Suprapubic skin (tissue), 4 donors: ENCODE measurements at regions not wholly inside any gene's neighbourhood (a gene's known extent, or its start where the extent isn't known, plus 50 kb on each side); places are given as distances from the start of the nearest gene placed in this dataset.
"Not testable (repeated sequence)": the region's sequence is repeated elsewhere in the genome, so short reads cannot be mapped to it uniquely, and the experiment has no call there.

Source experiments
- DNase-seq, 2 donors: peaks; one replicate each; pipeline ENCODE4 v3.0.0-alpha.2; 2019; ENCODE audit warnings: low spot score in 2 of 2
- H3K27ac ChIP-seq: fragments of 200-600 bp; sonication (generic); one replicate; pipeline ENCODE4 v1.5.1; 2019
- H3K27me3 ChIP-seq: fragments of 200-600 bp; sonication (generic); one replicate; pipeline ENCODE4 v1.5.1; 2019
- H3K36me3 ChIP-seq: fragments of 200-600 bp; sonication (generic); one replicate; pipeline ENCODE4 v1.5.1; 2019
- H3K4me1 ChIP-seq: fragments of 200-600 bp; sonication (generic); one replicate; pipeline ENCODE4 v1.5.1; 2019
- H3K4me3 ChIP-seq: fragments of 200-600 bp; sonication (generic); one replicate; pipeline ENCODE4 v1.5.1; 2019; ENCODE audit warnings: mild to moderate bottlenecking
- H3K9me3 ChIP-seq: fragments of 200-600 bp; sonication (generic); one replicate; pipeline ENCODE4 v1.5.1; 2019
- CTCF ChIP-seq, 2 donors: fragments of 200-600 bp in 1 of 2; fragments of 450-650 bp in 1 of 2; sonication (generic) in 1 of 2; IDR thresholded peaks; one replicate each; pipeline ENCODE4 v1.5.1; 2016 to 2019; ENCODE audit warnings: antibody characterized with exemption in 2 of 2, mild to moderate bottlenecking in 1 of 2, moderate library complexity in 1 of 2
- EP300 ChIP-seq: sonication (generic); formaldehyde crosslinking; IDR thresholded peaks from one replicate; pipeline ENCODE4 v1.6.1; 2017; ENCODE audit warnings: antibody characterized with exemption
- POLR2A ChIP-seq, 2 donors: fragments of 450-650 bp; IDR thresholded peaks; one replicate each; pipeline ENCODE4 v1.6.1; 2017; ENCODE audit warnings: antibody characterized with exemption in 2 of 2, mild to moderate bottlenecking in 2 of 2, moderate library complexity in 2 of 2
- POLR2AphosphoS5 ChIP-seq, 3 donors: sonication (generic); formaldehyde crosslinking; IDR thresholded peaks; one replicate each; pipeline ENCODE4 v1.6.1; 2017; ENCODE audit warnings: antibody characterized with exemption in 3 of 3
- WGBS: methylation state at CpG from one replicate; pipeline ENCODE4 v1.1.5; 2018; 5-methylcytosine and 5-hydroxymethylcytosine counted together

- H3K4me1 ChIP-seq: no peaks in the 10 kb centered on the region
- peaks cover 9% of the 10 kb centered on the region for H3K9me3 ChIP-seq
- WGBS: 85% methylated on average over 4 of the region's 4 CpGs
- H3K27ac ChIP-seq: no peak overlapping the region
- H3K36me3 ChIP-seq: no peaks in the 10 kb centered on the region
- no peak overlapping the region for H3K4me3 ChIP-seq
- TF ChIP-seq CTCF (IDR thresholded peaks at IDR 0.05): no peak
- TF ChIP-seq EP300: no peak
- no peak for TF ChIP-seq POLR2AphosphoS5 (IDR thresholded peaks at IDR 0.05)
- no peak for DNase-seq
- no peaks in the 10 kb centered on the region for H3K27me3 ChIP-seq
Measured at GRCh38 chr9:31418419-31418818, 966.0 kb upstream of the ACO1 start.

GRCh38 chr9:31443630-31444457, 940.6 kb upstream of the ACO1 start:
- not testable (repeated sequence) for H3K36me3 ChIP-seq, H3K9me3 ChIP-seq, H3K4me3 ChIP-seq, H3K27me3 ChIP-seq, H3K27ac ChIP-seq, DNase-seq, H3K4me1 ChIP-seq
- 86% methylated on average over 7 of the region's 7 CpGs for WGBS

- TF ChIP-seq CTCF (IDR thresholded peaks at IDR 0.05) (no peak), POLR2A (IDR thresholded peaks at IDR 0.05) (no peak), POLR2AphosphoS5 (IDR thresholded peaks at IDR 0.05) (no peak), EP300 (no peak)
- Histone ChIP-seq H3K27ac (no peak overlapping the region), H3K27me3 (no peaks in the 10 kb centered on the region), H3K4me1 (no peaks in the 10 kb centered on the region), H3K9me3 (no peaks in the 10 kb centered on the region), H3K4me3 (no peak overlapping the region), H3K36me3 (no peaks in the 10 kb centered on the region)
- WGBS: 92% methylated on average over 1 of the region's 1 CpG
- DNase-seq: no peak
Measured at GRCh38 chr9:31445357-31445756, 939.1 kb upstream of the ACO1 start.

- Histone ChIP-seq H3K9me3 (no peaks in the 10 kb centered on the region), H3K36me3 (no peaks in the 10 kb centered on the region), H3K27ac (no peak overlapping the region), H3K4me3 (no peak overlapping the region), H3K4me1 (no peaks in the 10 kb centered on the region), H3K27me3 (no peaks in the 10 kb centered on the region)
- WGBS: 97% methylated on average over 4 of the region's 4 CpGs
- DNase-seq: no peak
- no peak for TF ChIP-seq EP300
- no peak for TF ChIP-seq POLR2A (IDR thresholded peaks at IDR 0.05)
- no peak for TF ChIP-seq POLR2AphosphoS5 (IDR thresholded peaks at IDR 0.05)
- no peak for TF ChIP-seq CTCF (IDR thresholded peaks at IDR 0.05)
Measured at GRCh38 chr9:31445960-31446359, 938.5 kb upstream of the ACO1 start.

DNA sequence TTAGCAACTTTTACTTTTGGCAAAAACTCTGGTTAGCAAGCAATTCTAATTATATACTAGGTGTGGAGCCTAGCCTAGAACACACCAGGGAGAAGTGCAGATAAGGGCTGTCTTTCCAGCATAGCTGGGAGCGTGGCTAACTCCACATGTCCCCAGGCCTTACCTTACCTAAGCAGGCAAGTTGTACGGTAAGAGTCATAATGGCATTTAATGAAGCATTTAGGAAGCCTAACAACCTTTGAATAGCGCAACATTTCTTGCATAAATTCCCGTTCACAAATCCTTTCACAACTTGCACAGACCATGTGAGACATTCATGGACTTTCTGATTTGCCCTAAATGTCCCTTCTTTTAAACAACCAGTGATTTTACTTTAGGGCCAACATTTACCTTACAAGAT, 917.4 kb upstream of the ACO1 start:
- WGBS: 83% methylated on average over 4 of the region's 4 CpGs
- Histone ChIP-seq H3K4me3 (no peak overlapping the region), H3K36me3 (no peaks in the 10 kb centered on the region), H3K27ac (no peak overlapping the region), H3K9me3 (peaks cover 4% of the 10 kb centered on the region), H3K27me3 (no peaks in the 10 kb centered on the region), H3K4me1 (no peaks in the 10 kb centered on the region)
- no peak for TF ChIP-seq CTCF (IDR thresholded peaks at IDR 0.05)
- TF ChIP-seq EP300: no peak
- no peak for TF ChIP-seq POLR2A (IDR thresholded peaks at IDR 0.05)
- no peak for TF ChIP-seq POLR2AphosphoS5 (IDR thresholded peaks at IDR 0.05)
- DNase-seq: no peak

DNA sequence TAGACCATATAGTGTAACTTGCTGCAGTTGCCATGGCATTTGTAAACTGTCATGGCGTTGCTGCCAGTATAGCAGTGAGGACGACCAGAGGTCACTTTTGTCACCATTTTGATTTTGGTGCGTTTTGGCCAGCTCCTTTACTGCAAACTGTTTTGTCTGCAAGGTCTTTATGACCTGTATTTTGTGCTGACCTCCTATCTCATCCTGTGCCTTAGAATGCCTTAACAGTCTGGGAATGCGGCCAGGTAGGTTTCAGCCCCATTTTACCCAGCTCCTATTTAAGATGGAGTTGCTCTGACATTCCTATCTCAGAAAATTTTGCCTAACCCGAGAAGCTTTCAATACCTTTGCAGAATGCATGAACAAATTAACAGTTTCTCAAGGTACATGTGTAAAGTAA, 914.4 kb upstream of the ACO1 start:
- Histone ChIP-seq H3K9me3 (peaks cover 4% of the 10 kb centered on the region), H3K27ac (no peak overlapping the region), H3K4me3 (no peak overlapping the region), H3K36me3 (no peaks in the 10 kb centered on the region), H3K4me1 (no peaks in the 10 kb centered on the region), H3K27me3 (no peaks in the 10 kb centered on the region)
- WGBS: 84% methylated on average over 5 of the region's 5 CpGs
- TF ChIP-seq POLR2A (IDR thresholded peaks at IDR 0.05): no peak
- no peak for TF ChIP-seq POLR2AphosphoS5 (IDR thresholded peaks at IDR 0.05)
- no peak for TF ChIP-seq CTCF (IDR thresholded peaks at IDR 0.05)
- no peak for TF ChIP-seq EP300
- DNase-seq: no peak
